ENCODE measurements at regions not wholly inside any gene's neighbourhood (a gene's known extent, or its start where the extent isn't known, plus 50 kb on each side); places are given as distances from the start of the nearest gene placed in this dataset.

DNA sequence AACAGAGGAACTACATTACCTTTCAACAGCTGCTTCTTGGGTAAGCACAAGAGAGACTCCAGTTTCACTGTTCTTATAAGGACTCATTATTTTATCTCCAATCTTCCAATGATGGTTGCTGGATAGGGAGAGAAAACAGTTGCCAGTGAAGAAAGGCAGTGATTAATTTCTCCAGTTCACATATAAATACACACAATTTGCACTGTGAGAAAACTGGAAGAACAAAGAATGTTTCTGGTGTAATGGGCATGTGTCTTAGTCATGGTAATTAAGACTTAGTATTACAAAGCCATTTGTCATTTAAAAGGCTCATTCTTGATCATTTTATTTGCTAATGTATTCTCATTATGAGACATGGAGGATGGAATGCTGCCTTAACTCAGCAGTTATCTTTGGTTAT, 78.0 kb upstream of the FAR2 start:
- TF ChIP-seq, protein P1, sequence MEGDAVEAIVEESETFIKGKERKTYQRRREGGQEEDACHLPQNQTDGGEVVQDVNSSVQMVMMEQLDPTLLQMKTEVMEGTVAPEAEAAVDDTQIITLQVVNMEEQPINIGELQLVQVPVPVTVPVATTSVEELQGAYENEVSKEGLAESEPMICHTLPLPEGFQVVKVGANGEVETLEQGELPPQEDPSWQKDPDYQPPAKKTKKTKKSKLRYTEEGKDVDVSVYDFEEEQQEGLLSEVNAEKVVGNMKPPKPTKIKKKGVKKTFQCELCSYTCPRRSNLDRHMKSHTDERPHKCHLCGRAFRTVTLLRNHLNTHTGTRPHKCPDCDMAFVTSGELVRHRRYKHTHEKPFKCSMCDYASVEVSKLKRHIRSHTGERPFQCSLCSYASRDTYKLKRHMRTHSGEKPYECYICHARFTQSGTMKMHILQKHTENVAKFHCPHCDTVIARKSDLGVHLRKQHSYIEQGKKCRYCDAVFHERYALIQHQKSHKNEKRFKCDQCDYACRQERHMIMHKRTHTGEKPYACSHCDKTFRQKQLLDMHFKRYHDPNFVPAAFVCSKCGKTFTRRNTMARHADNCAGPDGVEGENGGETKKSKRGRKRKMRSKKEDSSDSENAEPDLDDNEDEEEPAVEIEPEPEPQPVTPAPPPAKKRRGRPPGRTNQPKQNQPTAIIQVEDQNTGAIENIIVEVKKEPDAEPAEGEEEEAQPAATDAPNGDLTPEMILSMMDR (IDR thresholded peaks at IDR 0.05; ENCODE audit: extremely low read depth, insufficient read depth, missing control alignments) = no peak

DNA sequence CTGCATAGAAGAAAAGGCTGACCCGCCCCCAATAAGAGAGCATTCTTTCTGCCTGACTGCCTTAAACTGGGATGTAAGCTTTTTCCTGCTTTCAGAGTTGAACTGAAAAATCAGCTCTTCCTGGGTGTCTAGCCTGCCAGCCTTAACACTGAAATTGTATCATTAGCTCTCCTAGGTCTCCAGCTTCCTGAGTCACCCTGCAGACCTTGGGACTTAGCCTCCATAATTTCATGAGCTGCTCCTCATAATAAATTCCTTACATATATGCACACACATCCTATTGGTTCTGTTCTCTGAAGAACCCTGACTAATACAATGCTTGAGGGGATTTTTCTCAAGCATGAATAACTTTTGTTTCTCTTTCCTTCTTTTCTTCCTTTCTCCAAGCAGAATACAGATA, 76.4 kb upstream of the FAR2 start:
- no peak for DNase-seq (ENCODE audit: low spot score)
- TF ChIP-seq, protein P1 (IDR thresholded peaks at IDR 0.05; ENCODE audit: extremely low read depth, insufficient read depth, missing control alignments) = no peak
- in situ Hi-C loops (cut with MboI; ENCODE audit: low pct_unique_long_range_greater_than_20kb, low sequenced_read_pairs, unreplicated experiment) = no loop called here

More for the DNA sequence above, 78.0 kb upstream of the FAR2 start:
- no peak for DNase-seq (ENCODE audit: low spot score)
- in situ Hi-C loops (cut with MboI; ENCODE audit: low pct_unique_long_range_greater_than_20kb, low sequenced_read_pairs, unreplicated experiment) = no loop called here

DNA sequence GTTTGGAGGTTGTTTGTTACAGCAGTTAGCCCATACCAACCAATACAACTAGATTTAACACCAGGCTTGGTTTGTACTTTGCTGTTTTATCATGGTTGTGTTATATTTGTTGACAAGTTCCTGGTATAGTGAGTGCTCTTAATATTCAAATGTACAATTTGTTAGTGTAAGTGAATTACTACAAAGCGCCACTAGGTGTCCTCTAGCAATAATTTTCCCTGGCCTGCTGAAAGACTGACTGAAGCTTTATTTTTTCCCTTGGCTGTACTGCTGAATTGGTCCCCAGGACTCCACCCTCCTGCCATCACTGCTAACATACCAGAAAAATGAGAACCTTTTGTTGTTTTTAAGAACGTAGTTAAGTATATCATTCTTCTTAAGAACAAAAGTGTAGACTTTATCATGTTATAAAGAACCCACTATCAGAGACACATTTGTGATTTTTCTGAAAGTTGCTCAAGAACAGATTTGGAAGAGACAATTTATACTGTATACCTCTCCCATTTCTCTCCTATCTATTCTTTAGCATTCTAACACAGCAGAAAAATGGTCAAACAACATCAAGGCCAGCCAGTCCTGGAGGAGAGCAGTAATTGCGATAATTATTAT, 75.3 kb upstream of the FAR2 start:
- TF ChIP-seq, protein P1 (IDR thresholded peaks at IDR 0.05; ENCODE audit: extremely low read depth, insufficient read depth, missing control alignments) = peak; percentile 47
- DNase-seq (ENCODE audit: low spot score) = peak; percentile 27
- in situ Hi-C loops (cut with MboI; ENCODE audit: low pct_unique_long_range_greater_than_20kb, low sequenced_read_pairs, unreplicated experiment) = no loop called here

DNA sequence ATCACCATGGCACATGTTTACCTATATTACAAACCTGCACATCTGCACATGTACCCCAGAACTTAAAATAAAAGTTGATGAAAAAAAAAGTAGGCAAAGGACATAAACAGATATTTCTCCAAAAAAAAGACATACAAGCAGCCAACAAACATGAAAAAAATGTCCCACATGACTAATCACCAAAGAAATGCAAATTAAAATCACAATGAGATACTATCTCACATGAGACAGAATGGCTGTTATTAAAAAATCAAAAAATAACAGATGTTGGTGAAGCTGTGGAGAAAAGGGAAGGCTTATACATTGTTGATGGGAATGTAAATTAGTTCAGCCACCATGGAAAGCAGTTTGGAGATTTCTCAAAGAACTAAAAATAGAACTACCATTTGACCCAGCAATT, 68.0 kb upstream of the FAR2 start:
- TF ChIP-seq, protein P1 (IDR thresholded peaks at IDR 0.05; ENCODE audit: extremely low read depth, insufficient read depth, missing control alignments) = no peak

DNA sequence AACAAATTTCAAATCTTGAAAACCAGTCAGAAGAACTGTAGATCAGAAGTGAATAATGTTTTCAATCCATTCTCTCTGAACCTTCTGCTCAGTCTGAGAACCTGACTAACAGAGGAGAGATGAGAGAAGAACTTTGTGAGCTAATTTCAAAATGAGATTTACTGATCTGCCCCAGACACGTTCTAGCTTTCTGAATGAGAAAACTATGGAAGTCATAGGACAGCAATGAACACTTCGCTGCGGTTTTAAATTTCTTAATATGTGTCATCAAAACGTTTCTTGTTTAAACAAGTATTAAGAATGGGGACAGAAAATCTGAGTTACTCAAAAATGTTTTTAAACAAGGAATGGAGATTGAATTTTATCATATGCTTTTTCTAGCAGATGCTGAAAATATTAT, 66.6 kb upstream of the FAR2 start:
- in situ Hi-C loops (cut with MboI; ENCODE audit: low pct_unique_long_range_greater_than_20kb, low sequenced_read_pairs, unreplicated experiment) = loop anchor here (10.0 kb wide), 1 partner anchor 232 kb away; no protein-coding TSS in a partner anchor
- no peak for DNase-seq (ENCODE audit: low spot score)
- TF ChIP-seq, protein P1 (IDR thresholded peaks at IDR 0.05; ENCODE audit: extremely low read depth, insufficient read depth, missing control alignments) = no peak

More for the DNA sequence above, 68.0 kb upstream of the FAR2 start:
- in situ Hi-C loops (cut with MboI; ENCODE audit: low pct_unique_long_range_greater_than_20kb, low sequenced_read_pairs, unreplicated experiment) = loop anchor here (10.0 kb wide), 1 partner anchor 234 kb away; no protein-coding TSS in a partner anchor
- DNase-seq (ENCODE audit: low spot score) = no peak

DNA sequence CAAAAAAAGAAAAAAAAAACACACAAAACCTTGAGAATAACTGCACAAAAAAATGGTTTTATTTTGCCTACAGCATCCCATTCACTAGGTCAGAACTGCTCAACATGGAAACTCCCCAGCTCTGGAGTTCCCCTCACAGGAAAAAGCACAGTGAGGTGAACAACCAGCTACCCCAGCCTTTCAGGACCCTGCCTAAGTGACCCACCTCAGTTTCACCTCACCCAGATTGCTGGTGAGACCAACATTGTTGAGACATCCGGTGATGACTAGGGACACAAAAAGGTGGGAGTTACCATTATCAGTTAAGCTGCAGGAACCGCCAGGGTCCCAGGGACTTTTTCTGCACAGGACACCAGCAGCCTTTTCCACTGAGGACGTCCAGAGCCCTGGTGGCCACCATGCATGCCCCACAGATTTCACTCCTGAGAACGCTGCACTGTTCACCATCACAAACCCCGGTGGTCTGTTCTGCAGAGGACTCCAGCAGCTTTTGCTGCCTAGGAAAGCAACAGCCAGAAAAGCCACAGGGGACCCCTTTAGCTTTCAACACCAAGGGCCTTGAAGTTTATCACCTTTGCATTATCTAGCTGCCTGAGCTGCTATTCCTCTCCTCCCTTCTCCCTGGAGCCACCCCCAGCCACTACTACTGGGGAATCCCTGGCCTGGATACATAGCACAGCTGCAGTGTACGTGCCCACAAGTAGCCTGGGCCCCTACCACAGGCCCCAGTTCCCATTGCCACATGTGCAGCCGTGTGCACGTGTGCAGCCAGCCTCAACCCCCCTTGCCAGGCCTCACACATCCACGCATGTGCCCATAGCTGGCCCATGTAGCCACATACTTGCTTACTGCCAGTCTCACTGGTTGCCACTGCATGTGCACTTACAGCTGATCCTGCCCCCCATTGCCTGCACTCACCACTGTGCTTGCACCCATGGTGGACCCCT, 62.5 kb upstream of the FAR2 start:
- no peak for DNase-seq (ENCODE audit: low spot score)
- in situ Hi-C loops (cut with MboI; ENCODE audit: low pct_unique_long_range_greater_than_20kb, low sequenced_read_pairs, unreplicated experiment) = loop anchor here (10.0 kb wide), 1 partner anchor 228 kb away; no protein-coding TSS in a partner anchor
- TF ChIP-seq, protein P1 (IDR thresholded peaks at IDR 0.05; ENCODE audit: extremely low read depth, insufficient read depth, missing control alignments) = no peak

All from GM13977 (cell line).